ENCODE measurements at regions not wholly inside any gene's neighbourhood (a gene's known extent, or its start where the extent isn't known, plus 50 kb on each side); places are given as distances from the start of the nearest gene placed in this dataset.

- no peaks in the 10 kb centered on the region for H3K9me3 ChIP-seq (ENCODE audit: control insufficient read depth in 4 of 4, low read length in 3 of 4)
- no peaks in the 10 kb centered on the region for H3K27me3 ChIP-seq (ENCODE audit: control insufficient read depth in 4 of 4, insufficient read depth in 4 of 4, low read length in 3 of 4)
- H3K27ac ChIP-seq (ENCODE audit: low read depth in 1 of 2, low read length in 2 of 2): no peak overlapping the region
- no peaks in the 10 kb centered on the region for H3K4me1 ChIP-seq (ENCODE audit: control insufficient read depth in 4 of 4, insufficient read depth in 4 of 4, low read length in 3 of 4)
- no peak overlapping the region for H3K4me3 ChIP-seq (ENCODE audit: low read depth in 1 of 3, low read length in 3 of 3)
- no peaks in the 10 kb centered on the region for H3K36me3 ChIP-seq (ENCODE audit: control insufficient read depth in 4 of 4, insufficient read depth in 3 of 4, low read depth in 1 of 4, low read length in 3 of 4)
- 96% methylated on average over 9 of the region's 9 CpGs for WGBS
- no peak overlapping the region for H3K9ac ChIP-seq (ENCODE audit: low read depth in 1 of 2, low read length in 2 of 2)
- no peak for DNase-seq (ENCODE audit: low spot score)
- no peak for TF ChIP-seq FOXA2 (IDR thresholded peaks at IDR 0.05)
Measured at GRCh38 chr18:46392576-46392975, 264.4 kb downstream of the LOXHD1 start.

- TF ChIP-seq RXRA (IDR thresholded peaks at IDR 0.05) (no peak), ATF3 (IDR thresholded peaks at IDR 0.05) (no peak), MAX (IDR thresholded peaks at IDR 0.05) (no peak), EGR1 (IDR thresholded peaks at IDR 0.05; ENCODE audit: low read depth in 2 of 2) (no peak), FOXA2 (IDR thresholded peaks at IDR 0.05) (no peak), GABPA (IDR thresholded peaks at IDR 0.05 in 1 of 2, conservative IDR thresholded peaks at IDR 0.05 in 1 of 2) (no peak), FOXA1 (IDR thresholded peaks at IDR 0.05) (no peak), ZBTB33 (IDR thresholded peaks at IDR 0.05) (no peak), CTCF (IDR thresholded peaks at IDR 0.05; ENCODE audit: low read depth, low read length, missing input control) (no peak), TAF1 (conservative IDR thresholded peaks at IDR 0.05) (no peak), HNF4A (conservative IDR thresholded peaks at IDR 0.05) (no peak), SP1 (IDR thresholded peaks at IDR 0.05) (no peak), RAD21 (IDR thresholded peaks at IDR 0.05) (no peak)
Measured at GRCh38 chr18:46393230-46393629, 263.8 kb downstream of the LOXHD1 start.

GRCh38 chr18:46393961-46394360 is 263.1 kb downstream of the LOXHD1 start:
- 86% methylated on average over 6 of the region's 6 CpGs for WGBS
- peaks cover 0 to 4% (median 0%) of the 10 kb centered on the region in 4 donors for H3K4me1 ChIP-seq (ENCODE audit: control insufficient read depth in 4 of 4, insufficient read depth in 4 of 4, low read length in 3 of 4)
- no peaks in the 10 kb centered on the region for H3K27me3 ChIP-seq (ENCODE audit: control insufficient read depth in 4 of 4, insufficient read depth in 4 of 4, low read length in 3 of 4)
- no peaks in the 10 kb centered on the region for H3K9me3 ChIP-seq (ENCODE audit: control insufficient read depth in 4 of 4, low read length in 3 of 4)
- H3K27ac ChIP-seq (ENCODE audit: low read depth in 1 of 2, low read length in 2 of 2): no peak overlapping the region
- no peak overlapping the region for H3K9ac ChIP-seq (ENCODE audit: low read depth in 1 of 2, low read length in 2 of 2)
- TF ChIP-seq NR2F2 (IDR thresholded peaks at IDR 0.05) (no peak), EGR1 (IDR thresholded peaks at IDR 0.05; ENCODE audit: low read depth in 2 of 2) (no peak)
- no peak overlapping the region for H3K4me3 ChIP-seq (ENCODE audit: low read depth in 1 of 3, low read length in 3 of 3)
- no peak for DNase-seq (ENCODE audit: low spot score)
- no peaks in the 10 kb centered on the region for H3K36me3 ChIP-seq (ENCODE audit: control insufficient read depth in 4 of 4, insufficient read depth in 3 of 4, low read depth in 1 of 4, low read length in 3 of 4)

More at GRCh38 chr18:46393230-46393629, 263.8 kb downstream of the LOXHD1 start:
- no peaks in the 10 kb centered on the region for H3K9me3 ChIP-seq (ENCODE audit: control insufficient read depth in 4 of 4, low read length in 3 of 4)
- no peaks in the 10 kb centered on the region for H3K36me3 ChIP-seq (ENCODE audit: control insufficient read depth in 4 of 4, insufficient read depth in 3 of 4, low read depth in 1 of 4, low read length in 3 of 4)
- H3K4me1 ChIP-seq (ENCODE audit: control insufficient read depth in 4 of 4, insufficient read depth in 4 of 4, low read length in 3 of 4): peaks cover 0 to under 1% (median 0%) of the 10 kb centered on the region in 4 donors
- H3K27ac ChIP-seq (ENCODE audit: low read depth in 1 of 2, low read length in 2 of 2): no peak overlapping the region
- H3K27me3 ChIP-seq (ENCODE audit: control insufficient read depth in 4 of 4, insufficient read depth in 4 of 4, low read length in 3 of 4): no peaks in the 10 kb centered on the region
- 92% methylated on average over 8 of the region's 8 CpGs for WGBS
- no peak overlapping the region for H3K9ac ChIP-seq (ENCODE audit: low read depth in 1 of 2, low read length in 2 of 2)
- DNase-seq (ENCODE audit: low spot score): no peak
- H3K4me3 ChIP-seq (ENCODE audit: low read depth in 1 of 3, low read length in 3 of 3): no peak overlapping the region

Measured in liver (tissue), 8 donors.